HepG2 (cell line): ENCODE measurements at regions not wholly inside any gene's neighbourhood (a gene's known extent, or its start where the extent isn't known, plus 50 kb on each side); places are given as distances from the start of the nearest gene placed in this dataset.

Source experiments
- ATAC-seq: fragments of 200-7000 bp; cut with Tn5 transposase; 3 replicates; pipeline ENCODE4 v1.9.1; 2020; ENCODE audit warnings: mild to moderate bottlenecking, moderate library complexity
- BruUV-seq: library from RNA; stranded (reverse); fragments of 400-500 nt; replicated peaks from 2 replicates; lab custom pipeline; 2021; lab: Mats Ljungman, UMichigan
- CTCF ChIA-PET: fragments of 300-600 bp; formaldehyde crosslinking; extraction: SDS; loops from one replicate; lab custom pipeline; 2021; ENCODE audit warnings: low total read pairs, inconsistent platforms, low intra/inter-chr PET ratio; lab: Yijun Ruan, JAX
- POLR2A ChIA-PET: fragments of 350-600 bp; sonication (Branson Sonifier 250); formaldehyde crosslinking; loops from one replicate; lab custom pipeline; 2020; ENCODE audit warnings: antibody characterized with exemption, inconsistent platforms; lab: Yijun Ruan, JAX
- DNase-seq: peaks from one replicate; pipeline ENCODE4 v3.0.0-alpha.2; 2015; ENCODE audit warnings: low spot score
- FAIRE-seq: peaks from 3 replicates; lab custom pipeline; 2011; peaks lifted over from hg19 to GRCh38; lab: Jason Lieb, UNC
- H2AFZ ChIP-seq: one replicate; pipeline ENCODE4 v1.6.1; 2011; ENCODE audit warnings: low read length, inconsistent platforms
- H3K27ac ChIP-seq: fragments of 300-600 bp; 3 replicates; pipeline ENCODE4 v1.8.0; 2011; ENCODE audit warnings: mixed run types, mild to moderate bottlenecking, mixed read lengths, low read length, inconsistent platforms; ENCODE audit not compliant: insufficient read depth; ENCODE audit errors: extremely low read length
- H3K27me3 ChIP-seq, 2 experiments: fragments of 200-600 bp in 1 of 2; 2 replicates in 1 of 2; 3 replicates in 1 of 2; pipeline versions ENCODE4 v1.6.0 to v1.8.0; 2011; ENCODE audit warnings: low read length in 2 of 2, mild to moderate bottlenecking in 2 of 2, moderate library complexity in 2 of 2, inconsistent platforms in 1 of 2; ENCODE audit not compliant: insufficient read depth in 2 of 2, control insufficient read depth in 1 of 2
- H3K36me3 ChIP-seq, 2 experiments: fragments of 200-600 bp in 1 of 2; replicated peaks in 1 of 2; 2 replicates in 1 of 2; 3 replicates in 1 of 2; pipeline versions ENCODE4 v1.5.1 to v1.8.0; 2011; ENCODE audit warnings: low read length in 2 of 2, inconsistent platforms in 1 of 2; ENCODE audit not compliant: insufficient read depth in 2 of 2, control insufficient read depth in 1 of 2
- H3K4me1 ChIP-seq: 2 replicates; pipeline ENCODE4 v1.5.1; 2012; ENCODE audit warnings: low read length, inconsistent platforms; ENCODE audit not compliant: insufficient read depth
- H3K4me2 ChIP-seq: 2 replicates; pipeline ENCODE4 v1.6.0; 2011; ENCODE audit warnings: low read depth, low read length, inconsistent platforms
- H3K4me3 ChIP-seq, 3 experiments: fragments of 200-600 bp in 1 of 3; sonication (generic), shearing (Covaris generic) in 1 of 3; replicated peaks in 1 of 3; 2 replicates each; pipeline ENCODE4 v1.5.1; 2011 to 2016; ENCODE audit warnings: low read length in 3 of 3, inconsistent platforms in 2 of 3, low read depth in 2 of 3, mild to moderate bottlenecking in 2 of 3, control low read depth in 1 of 3, mixed read lengths in 1 of 3; ENCODE audit not compliant: insufficient read depth in 1 of 3
- H3K79me2 ChIP-seq: one replicate; pipeline ENCODE4 v1.6.1; 2011; ENCODE audit warnings: low read length, inconsistent platforms; ENCODE audit not compliant: insufficient read depth
- H3K9ac ChIP-seq: 2 replicates; pipeline ENCODE4 v1.6.0; 2011; ENCODE audit warnings: mild to moderate bottlenecking, low read depth, low read length, inconsistent platforms; ENCODE audit not compliant: insufficient read depth
- H3K9me3 ChIP-seq: 2 replicates; pipeline ENCODE4 v1.5.1; 2012; ENCODE audit warnings: mild to moderate bottlenecking, low read length
- H4K20me1 ChIP-seq: 2 replicates; pipeline ENCODE4 v1.6.0; 2011; ENCODE audit warnings: inconsistent platforms, mild to moderate bottlenecking, low read length, moderate library complexity; ENCODE audit not compliant: insufficient read depth
- ELF4 ChIP-seq: sonication (generic); formaldehyde crosslinking; IDR thresholded peaks from 2 replicates; pipeline ENCODE4 v1.5.0; 2020; ENCODE audit warnings: missing genetic modification reagents, mild to moderate bottlenecking, moderate library complexity, borderline replicate concordance
- HDAC6 ChIP-seq: fragments of 200-600 bp; sonication (generic); IDR thresholded peaks from 2 replicates; pipeline ENCODE4 v1.7.0; 2017; ENCODE audit warnings: mild to moderate bottlenecking, antibody characterized with exemption, low read length, low read depth
- MNT ChIP-seq: fragments of 450-650 bp; IDR thresholded peaks from 2 replicates; pipeline ENCODE4 v1.6.1; 2016
- NR3C1 ChIP-seq: sonication (generic); formaldehyde crosslinking; IDR thresholded peaks from 2 replicates; pipeline ENCODE4 v1.4.0; 2020; ENCODE audit warnings: missing genetic modification reagents
- RBM39 ChIP-seq: fragments of 200-400 bp; formaldehyde crosslinking; IDR thresholded peaks from one replicate; pipeline ENCODE4 v1.6.1; 2018; ENCODE audit warnings: antibody characterized with exemption, mild to moderate bottlenecking, low read depth, low read length; ENCODE audit not compliant: poor library complexity, severe bottlenecking
- RFXANK ChIP-seq: IDR thresholded peaks from 2 replicates; pipeline ENCODE4 v1.6.1; 2016
- TERF1 ChIP-seq: sonication (generic); formaldehyde crosslinking; IDR thresholded peaks from 2 replicates; pipeline ENCODE4 v1.8.0; 2022; ENCODE audit warnings: mild to moderate bottlenecking, missing genetic modification reagents, moderate library complexity
- ZBTB2 ChIP-seq: sonication (generic); formaldehyde crosslinking; IDR thresholded peaks from 2 replicates; pipeline ENCODE4 v1.8.0; 2022; ENCODE audit warnings: low read depth, missing genetic modification reagents
- ZNF552 ChIP-seq: sonication (generic); formaldehyde crosslinking; IDR thresholded peaks from 2 replicates; pipeline ENCODE4 v1.9.0; 2022; ENCODE audit warnings: missing genetic modification reagents, mild to moderate bottlenecking, borderline replicate concordance
- WGBS: methylation state at CpG from one replicate; pipeline ENCODE4 v1.1.6; 2017; ENCODE audit warnings: low lambda C conversion rate; 5-methylcytosine and 5-hydroxymethylcytosine counted together
- in situ Hi-C: cut with HindIII; loops from 2 replicates; pipeline ENCODE4 v1.10.0; 2017; ENCODE audit warnings: low pct_unique_long_range_greater_than_20kb; ENCODE audit not compliant: extremely low pct_ligation_motif_present
- intact Hi-C: fragments of 100-400 bp; cut with micrococcal nuclease; formaldehyde crosslinking; loops from one replicate; pipeline ENCODE4 v1.10.0; 2022; ENCODE audit not compliant: unreplicated experiment

- TF ChIP-seq RBM39 (no peak), ZBTB2 (CRISPR knock-in tag) (no peak), HDAC6 (no peak)
- TF ChIP-seq, all 625 proteins: peak for 0
Observed at GRCh38 chr3:146709969-146710368, 104.8 kb upstream of the PLSCR5 start (continued).

- Histone ChIP-seq H3K27me3 (no peaks in the 10 kb centered on the region), H3K4me3 (no peak overlapping the region), H3K9ac (no peak overlapping the region), H3K4me2 (no peak overlapping the region), H4K20me1 (no peaks in the 10 kb centered on the region)
- no peak for DNase-seq
- no TSS peak for BruUV-seq
- no peak for FAIRE-seq
- no peak for TF ChIP-seq MNT
- no peak for TF ChIP-seq ZNF552 (CRISPR knock-in tag)
- TF ChIP-seq TERF1: no peak
- TF ChIP-seq RFXANK: no peak
- TF ChIP-seq NR3C1 (CRISPR knock-in tag): no peak
- TF ChIP-seq ELF4 (CRISPR knock-in tag): no peak
- TF ChIP-seq, all 625 proteins: peak for 0
- 4% methylated on average over 2 of the region's 2 CpGs for WGBS
- ATAC-seq: no peak
- no peaks in the 10 kb centered on the region for H3K4me1 ChIP-seq
- no peak overlapping the region for H2AFZ ChIP-seq
- H3K36me3 ChIP-seq: no peaks in the 10 kb centered on the region
- CTCF ChIA-PET: no interaction called here
- H3K9me3 ChIP-seq: no peaks in the 10 kb centered on the region
- intact Hi-C loops (no loop called here), in situ Hi-C loops (no loop called here)
- no peaks in the 10 kb centered on the region for H3K79me2 ChIP-seq
- POLR2A ChIA-PET: no interaction called here
- no peak overlapping the region for H3K27ac ChIP-seq
Observed at GRCh38 chr3:146705225-146705624, 100.1 kb upstream of the PLSCR5 start.
